ENCODE measurements at regions not wholly inside any gene's neighbourhood (a gene's known extent, or its start where the extent isn't known, plus 50 kb on each side); places are given as distances from the start of the nearest gene placed in this dataset.

DNA sequence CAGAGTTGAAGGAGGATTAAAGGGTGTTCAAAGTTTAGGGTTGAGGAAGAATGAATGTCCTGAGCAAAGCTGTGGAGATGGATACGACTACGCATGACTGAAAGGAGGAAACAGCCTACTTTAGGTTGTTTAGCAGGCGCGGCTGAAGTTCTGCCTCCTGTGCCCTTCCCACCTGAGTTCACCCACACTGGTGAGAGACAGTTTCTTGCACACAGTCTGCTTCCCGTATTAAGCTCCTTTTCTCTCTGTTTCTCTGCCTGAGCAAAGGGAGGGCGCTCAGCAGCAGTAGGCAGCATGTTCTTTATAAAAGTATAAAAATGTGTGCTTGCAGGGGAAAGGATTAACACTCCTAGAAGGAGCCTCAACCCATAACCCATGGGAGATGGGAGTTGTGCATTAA lies 224.0 kb upstream of the SMARCA2 start:
- no peak for DNase-seq

DNA sequence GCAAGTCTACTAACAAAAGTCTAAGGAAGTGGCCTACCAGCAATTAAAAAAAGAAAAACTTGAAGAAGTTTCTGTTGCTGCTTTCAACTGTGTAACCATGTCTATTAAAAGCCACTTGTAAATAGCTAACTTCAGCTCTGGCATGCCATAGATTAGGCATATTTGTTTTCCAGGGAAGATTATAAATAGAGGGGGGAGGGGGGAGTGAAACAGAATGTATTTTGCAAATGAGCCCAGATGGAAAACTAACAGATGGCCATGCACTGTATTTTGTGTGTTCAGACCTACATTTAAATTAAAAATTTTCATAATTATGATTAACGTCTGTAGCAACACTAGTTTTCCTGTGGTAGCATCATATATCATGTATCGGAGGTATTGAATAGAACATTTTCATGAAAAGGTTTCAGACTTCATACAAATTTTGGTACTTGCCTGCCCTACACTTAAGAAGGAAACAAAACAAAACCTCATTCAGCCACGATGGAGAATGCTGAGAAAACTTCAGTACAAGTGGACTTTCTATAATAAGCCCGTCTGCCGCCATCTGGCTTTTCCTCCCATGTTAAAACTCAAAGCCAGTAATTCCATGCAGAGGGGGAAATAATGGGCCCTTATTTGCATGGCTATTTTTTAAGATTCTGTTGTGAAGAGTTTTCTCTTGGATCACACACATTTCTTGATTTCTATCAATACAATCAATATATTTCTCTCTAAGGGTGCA lies 220.4 kb upstream of the SMARCA2 start:
- peak; percentile 77 for DNase-seq

GRCh38 chr9:1804128-1804865 lies 210.8 kb upstream of the SMARCA2 start:
- no peak for DNase-seq

GRCh38 chr9:1829719-1830118 lies 185.4 kb upstream of the SMARCA2 start:
- DNase-seq: no peak

DNA sequence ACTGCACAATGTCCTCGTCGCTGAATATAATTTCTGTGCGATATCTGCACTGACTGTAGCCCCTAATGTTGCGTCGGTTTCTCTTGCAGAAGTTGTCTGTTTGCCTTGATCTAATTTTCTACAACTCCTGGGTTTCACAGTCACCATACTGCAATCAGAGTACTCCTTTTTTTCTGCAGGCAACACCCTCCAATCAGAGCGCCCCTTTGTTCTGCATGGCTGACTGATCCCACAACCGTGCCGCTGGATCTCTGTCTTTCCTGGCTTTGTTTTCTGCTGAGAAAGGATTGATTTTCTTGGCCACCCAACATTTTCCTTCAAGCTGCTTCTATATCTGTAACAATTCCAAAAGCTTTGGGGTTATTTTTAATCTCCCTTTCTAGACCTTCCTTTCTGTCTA lies 182.2 kb upstream of the SMARCA2 start:
- no peak for DNase-seq

DNA sequence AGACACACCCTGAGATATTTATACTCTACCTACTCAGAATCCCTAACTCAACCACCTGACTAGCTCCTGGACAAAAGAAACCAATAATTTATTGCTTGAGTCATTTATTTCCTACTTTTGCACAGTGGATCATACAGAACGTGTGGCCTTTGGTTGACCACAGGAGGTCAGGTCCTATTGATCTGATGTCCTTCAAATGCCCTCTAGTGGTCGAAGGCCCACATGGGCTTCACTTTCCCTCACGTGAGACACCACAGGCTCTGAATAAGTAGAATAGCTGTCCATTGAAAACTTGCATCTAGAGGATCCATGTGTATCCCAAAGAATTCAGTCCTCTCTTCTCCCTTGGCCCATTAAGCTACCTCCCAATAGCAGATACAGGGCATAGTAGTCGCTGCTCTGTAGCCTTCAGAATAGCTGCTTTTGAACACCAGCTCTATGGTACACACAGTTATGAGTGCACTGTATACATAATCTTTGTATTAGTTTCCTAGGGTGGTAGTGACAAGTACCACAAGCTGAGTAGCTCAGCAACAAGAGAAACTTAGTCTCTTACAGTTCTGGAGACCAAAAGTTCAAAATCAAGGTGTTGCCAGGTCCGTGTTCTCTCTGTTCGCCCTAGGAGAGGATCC lies 177.6 kb upstream of the SMARCA2 start:
- peak; percentile 34 for DNase-seq

GRCh38 chr9:1839909-1840308 lies 175.2 kb upstream of the SMARCA2 start:
- DNase-seq: no peak

GRCh38 chr9:1845425-1845824 lies 169.7 kb upstream of the SMARCA2 start:
- DNase-seq: no peak

GRCh38 chr9:1855726-1856125 lies 159.4 kb upstream of the SMARCA2 start:
- DNase-seq: no peak

- DNase-seq: no peak
These were observed 157.3 kb upstream of the SMARCA2 start for GRCh38 chr9:1857808-1858207.

GRCh38 chr9:1869843-1870242 lies 145.3 kb upstream of the SMARCA2 start:
- peak; percentile 36 for DNase-seq

DNA sequence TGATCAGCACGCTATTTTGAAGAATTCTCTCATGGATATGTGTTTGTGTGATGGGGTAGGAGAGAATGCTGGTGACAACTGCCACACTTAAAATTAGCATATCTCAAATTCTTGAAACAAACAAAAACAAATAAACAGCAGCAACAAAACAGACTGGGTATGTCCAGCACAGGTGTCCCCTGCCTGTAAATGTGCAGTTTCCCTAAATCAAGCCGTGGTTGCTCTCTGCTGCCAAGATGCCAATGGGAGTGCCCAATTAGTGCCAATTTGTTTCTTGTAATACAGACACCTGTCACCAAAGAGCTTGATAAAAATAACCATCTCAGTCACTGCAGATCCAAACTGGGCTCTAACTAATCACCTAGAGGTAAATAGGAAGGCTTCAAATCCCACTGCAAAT lies 144.2 kb upstream of the SMARCA2 start:
- DNase-seq: no peak

GRCh38 chr9:1871626-1872419 lies 143.3 kb upstream of the SMARCA2 start:
- no peak for DNase-seq

DNA sequence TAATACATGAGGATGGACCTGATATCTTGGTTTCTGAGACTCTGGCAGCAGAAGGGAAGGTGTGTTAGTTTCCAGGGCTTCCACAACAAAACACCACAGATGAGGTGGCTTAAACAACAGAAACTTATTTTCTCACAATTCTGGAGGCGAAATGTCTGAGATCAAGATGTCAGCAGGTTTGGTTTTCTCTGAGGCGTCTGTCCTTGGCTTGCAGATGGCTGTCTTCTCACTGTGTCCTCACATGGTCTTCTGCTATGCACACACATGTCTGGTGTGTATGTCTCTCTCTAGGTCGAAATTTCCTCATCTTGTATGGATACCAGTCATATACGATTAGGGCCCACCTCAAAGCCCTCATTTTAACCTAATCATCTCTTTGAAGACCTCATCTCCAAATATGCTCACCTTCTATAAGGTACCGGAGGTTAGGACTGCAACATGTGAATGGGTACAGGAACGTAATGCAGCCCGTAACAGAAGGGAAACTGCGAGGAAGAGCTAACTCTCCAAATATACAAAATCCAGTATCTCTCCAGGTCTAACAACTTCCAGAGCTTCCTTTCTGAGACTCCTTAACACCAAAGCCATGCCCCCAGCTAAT lies 139.8 kb upstream of the SMARCA2 start:
- no peak for DNase-seq

GRCh38 chr9:1875921-1876448 lies 139.2 kb upstream of the SMARCA2 start:
- DNase-seq: no peak

GRCh38 chr9:1876891-1877496 lies 138.2 kb upstream of the SMARCA2 start:
- no peak for DNase-seq

DNA sequence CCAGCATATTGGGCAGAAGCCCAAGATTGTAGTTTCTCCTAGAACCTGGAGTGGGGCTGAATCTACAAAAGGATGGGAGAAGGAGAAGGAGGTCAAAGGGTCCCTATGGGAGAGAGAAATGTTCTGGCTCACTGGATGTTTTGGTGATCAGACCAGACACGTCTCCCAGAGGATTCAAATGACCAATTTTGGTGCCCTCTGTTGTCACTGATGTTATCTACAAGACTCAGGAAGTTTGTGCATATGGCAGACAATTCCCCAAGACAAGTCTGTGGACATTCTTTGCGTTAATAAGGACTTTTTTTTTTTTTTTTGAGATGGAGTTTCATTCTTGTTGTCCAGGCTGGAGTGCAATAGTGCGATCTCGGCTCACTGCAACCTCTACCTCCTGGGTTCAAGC lies 137.2 kb upstream of the SMARCA2 start:
- no peak for DNase-seq

- DNase-seq: no peak
These were observed 136.3 kb upstream of the SMARCA2 start for GRCh38 chr9:1878811-1879210.

GRCh38 chr9:1879501-1879900 lies 135.6 kb upstream of the SMARCA2 start:
- DNase-seq: no peak

GRCh38 chr9:1880038-1880565 lies 135.0 kb upstream of the SMARCA2 start:
- DNase-seq: no peak

DNA sequence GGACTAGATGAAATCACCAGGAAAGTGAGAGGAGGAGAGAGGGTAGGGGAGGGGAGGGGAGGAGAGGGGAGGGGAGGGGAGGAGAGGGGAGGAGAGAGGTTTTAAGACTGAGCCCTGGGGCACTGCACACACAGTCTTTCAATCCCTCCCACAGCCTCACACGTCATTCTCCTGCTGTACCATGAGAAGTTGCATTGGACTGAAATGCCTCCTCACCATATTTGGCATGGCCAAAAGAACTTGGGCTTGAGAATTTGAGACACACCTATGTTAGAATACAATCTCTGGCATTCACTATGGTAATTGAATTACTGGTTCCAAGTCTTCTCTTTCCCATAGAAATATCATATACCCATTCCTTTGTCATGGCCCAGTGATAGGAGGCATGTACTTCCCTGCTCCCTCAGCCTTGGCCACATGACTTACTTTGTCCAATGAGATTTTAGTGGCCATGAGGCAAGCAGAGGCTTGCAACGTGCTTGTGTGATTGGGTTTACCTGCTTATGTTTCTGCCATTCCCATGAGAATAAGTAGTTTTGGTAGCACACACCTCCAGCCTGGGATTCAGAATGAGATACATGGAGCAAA lies 133.3 kb upstream of the SMARCA2 start:
- no peak for DNase-seq
